Tibial artery (tissue), 4 donors: ENCODE measurements at regions not wholly inside any gene's neighbourhood (a gene's known extent, or its start where the extent isn't known, plus 50 kb on each side); places are given as distances from the start of the nearest gene placed in this dataset.

Experiments used
- DNase-seq, 2 donors: peaks; one replicate each; pipeline ENCODE4 v3.0.0-alpha.2; 2019
- H3K27ac ChIP-seq, 2 donors: fragments of 200-600 bp; sonication (generic) in 1 of 2; 1 replicate in 1 of 2; 2 replicates in 1 of 2; pipeline ENCODE4 v1.5.1; 2018 to 2019; ENCODE audit warnings: mild to moderate bottlenecking in 1 of 2
- H3K27me3 ChIP-seq, 2 donors: fragments of 200-600 bp; sonication (generic) in 1 of 2; one replicate each; pipeline versions ENCODE4 v1.5.1 to v1.6.0; 2016 to 2019
- H3K36me3 ChIP-seq, 3 donors: fragments of 200-600 bp; sonication (generic) in 2 of 3; one replicate each; pipeline ENCODE4 v1.5.1; 2016 to 2019; ENCODE audit warnings: mild to moderate bottlenecking in 2 of 3
- H3K4me1 ChIP-seq, 4 donors: fragments of 200-600 bp; sonication (generic) in 2 of 4; 1 replicate in 3 of 4; 2 replicates in 1 of 4; pipeline ENCODE4 v1.5.1; 2016 to 2019
- H3K4me3 ChIP-seq, 2 donors: fragments of 200-600 bp; sonication (generic) in 1 of 2; 1 replicate in 1 of 2; 2 replicates in 1 of 2; pipeline ENCODE4 v1.5.1; 2018 to 2019; ENCODE audit warnings: mild to moderate bottlenecking in 2 of 2
- H3K9me3 ChIP-seq, 3 donors: fragments of 200-600 bp; sonication (generic) in 1 of 3; one replicate each; pipeline ENCODE4 v1.5.1; 2016 to 2019
- CTCF ChIP-seq, 2 experiments: fragments of 200-600 bp in 1 of 2; fragments of 450-650 bp in 1 of 2; IDR thresholded peaks; one replicate each; pipeline ENCODE4 v1.5.1; 2017 to 2019; ENCODE audit warnings: antibody characterized with exemption in 2 of 2, mild to moderate bottlenecking in 1 of 2, moderate library complexity in 1 of 2
- intact Hi-C: fragments of 100-400 bp; cut with DNase I; formaldehyde crosslinking; loops from one replicate; pipeline ENCODE4 v1.15.0; 2023; ENCODE audit warnings: low total_unique reads

DNA sequence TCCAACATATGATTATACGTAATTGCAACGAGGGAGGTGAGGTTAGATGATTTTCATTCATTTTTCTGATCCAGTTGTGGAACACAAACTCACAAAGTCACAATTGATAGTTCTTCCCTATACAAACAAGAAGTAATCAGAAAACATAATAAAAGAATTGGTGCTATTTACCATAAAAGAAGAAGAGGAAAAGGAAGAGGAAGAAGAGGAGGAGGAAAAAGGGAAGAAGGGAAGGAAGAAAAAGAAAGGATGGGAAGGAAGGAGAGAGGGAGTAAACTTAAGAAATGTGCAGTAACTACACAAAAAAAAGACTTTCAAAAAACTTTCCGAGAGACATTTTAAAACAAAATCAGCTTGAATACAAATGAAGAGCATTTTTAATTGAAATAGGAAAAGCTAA, 65.0 kb downstream of the CCDC71L start:
- no peak overlapping the region for H3K27ac ChIP-seq
- no peak for DNase-seq
- H3K36me3 ChIP-seq, result no peaks in the 10 kb centered on the region
- intact Hi-C loops, result no loop called here
- H3K27me3 ChIP-seq, result no peaks in the 10 kb centered on the region
- H3K4me1 ChIP-seq, result peaks cover 0 to 7% (median 0%) of the 10 kb centered on the region in 4 donors
- no peak overlapping the region for H3K4me3 ChIP-seq
- H3K9me3 ChIP-seq, result no peaks in the 10 kb centered on the region
- no peak for TF ChIP-seq CTCF (IDR thresholded peaks at IDR 0.05)

- no peak for TF ChIP-seq CTCF (IDR thresholded peaks at IDR 0.05)
- Histone ChIP-seq H3K4me3 (no peak overlapping the region), H3K4me1 (no peaks in the 10 kb centered on the region), H3K36me3 (no peaks in the 10 kb centered on the region), H3K9me3 (no peaks in the 10 kb centered on the region), H3K27ac (no peak overlapping the region), H3K27me3 (no peaks in the 10 kb centered on the region)
- intact Hi-C loops, result no loop called here
- DNase-seq, result no peak
Measured at GRCh38 chr7:106593028-106593417, 67.9 kb downstream of the CCDC71L start.

GRCh38 chr7:106592282-106593027, 68.5 kb downstream of the CCDC71L start:
- H3K27ac ChIP-seq, result no peak overlapping the region
- no peak overlapping the region for H3K4me3 ChIP-seq
- intact Hi-C loops, result no loop called here
- H3K4me1 ChIP-seq, result no peaks in the 10 kb centered on the region
- TF ChIP-seq CTCF (IDR thresholded peaks at IDR 0.05), result no peak
- no peaks in the 10 kb centered on the region for H3K36me3 ChIP-seq
- H3K27me3 ChIP-seq, result no peaks in the 10 kb centered on the region
- H3K9me3 ChIP-seq, result no peaks in the 10 kb centered on the region
- DNase-seq, result no peak

- Histone ChIP-seq H3K4me3 (no peak overlapping the region), H3K27ac (no peak overlapping the region), H3K4me1 (no peaks in the 10 kb centered on the region), H3K36me3 (no peaks in the 10 kb centered on the region), H3K9me3 (no peaks in the 10 kb centered on the region), H3K27me3 (no peaks in the 10 kb centered on the region)
- DNase-seq, result no peak
- no peak for TF ChIP-seq CTCF (IDR thresholded peaks at IDR 0.05)
- intact Hi-C loops, result no loop called here
Measured at GRCh38 chr7:106591146-106591545, 69.8 kb downstream of the CCDC71L start.

GRCh38 chr7:106590209-106590816, 70.6 kb downstream of the CCDC71L start:
- no peaks in the 10 kb centered on the region for H3K9me3 ChIP-seq
- no peaks in the 10 kb centered on the region for H3K4me1 ChIP-seq
- intact Hi-C loops, result no loop called here
- no peak for TF ChIP-seq CTCF (IDR thresholded peaks at IDR 0.05)
- DNase-seq, result no peak
- no peaks in the 10 kb centered on the region for H3K36me3 ChIP-seq
- no peak overlapping the region for H3K27ac ChIP-seq
- no peak overlapping the region for H3K4me3 ChIP-seq
- no peaks in the 10 kb centered on the region for H3K27me3 ChIP-seq
